Activated B cell treated with CpG ODN at 0.5 μM for 24 hours (primary cell): ENCODE measurements at regions not wholly inside any gene's neighbourhood (a gene's known extent, or its start where the extent isn't known, plus 50 kb on each side); places are given as distances from the start of the nearest gene placed in this dataset.

ENCODE experiments used
- ATAC-seq: fragments of 200-7000 bp; cut with Tn5 transposase; one replicate; pipeline ENCODE4 v1.10.0; 2021; ENCODE audit warnings: low read depth, mild to moderate bottlenecking, moderate library complexity
- CTCF ChIA-PET: fragments of 350-600 bp; sonication (Branson Sonifier 250); formaldehyde crosslinking; loops from one replicate; lab custom pipeline; 2021; ENCODE audit warnings: antibody characterized with exemption; lab: Charles Lee
- POLR2A ChIA-PET: fragments of 350-600 bp; sonication (Branson Sonifier 250); formaldehyde crosslinking; loops from one replicate; lab custom pipeline; 2021; ENCODE audit warnings: antibody characterized with exemption; lab: Charles Lee
- DNase-seq: peaks from one replicate; pipeline ENCODE4 v3.0.0; 2022
- H3K27ac Mint-ChIP-seq: one replicate; pipeline ENCODE4 v1.8.0; 2020; ENCODE audit warnings: mixed read lengths
- H3K27me3 Mint-ChIP-seq: one replicate; pipeline ENCODE4 v1.8.0; 2021; ENCODE audit warnings: mixed read lengths
- H3K36me3 Mint-ChIP-seq: one replicate; pipeline ENCODE4 v1.8.0; 2021; ENCODE audit warnings: low read depth, mixed read lengths
- H3K4me1 Mint-ChIP-seq: one replicate; pipeline ENCODE4 v1.8.0; 2021; ENCODE audit warnings: mixed read lengths
- H3K4me3 Mint-ChIP-seq: one replicate; pipeline ENCODE4 v1.8.0; 2020; ENCODE audit warnings: mild to moderate bottlenecking, mixed read lengths
- H3K9me3 Mint-ChIP-seq: one replicate; pipeline ENCODE4 v1.8.0; 2020; ENCODE audit warnings: mixed read lengths
- CTCF ChIP-seq: fragments of 200-600 bp; IDR thresholded peaks from one replicate; pipeline ENCODE4 v1.8.0; 2022; ENCODE audit warnings: antibody characterized with exemption, mild to moderate bottlenecking
- intact Hi-C: fragments of 100-400 bp; cut with micrococcal nuclease; formaldehyde crosslinking; loops from one replicate; pipeline ENCODE4 v1.15.1; 2024

- H3K9me3 Mint-ChIP-seq, result no peaks in the 10 kb centered on the region
- H3K27me3 Mint-ChIP-seq, result peaks cover 21% of the 10 kb centered on the region
- DNase-seq (no peak), ATAC-seq (no peak)
- no peaks in the 10 kb centered on the region for H3K4me1 Mint-ChIP-seq
- TF ChIP-seq CTCF, result no peak
- H3K27ac Mint-ChIP-seq, result no peak overlapping the region
- ChIA-PET POLR2A (no interaction called here), CTCF (no interaction called here)
- intact Hi-C loops, result no loop called here
- no peaks in the 10 kb centered on the region for H3K36me3 Mint-ChIP-seq
- no peak overlapping the region for H3K4me3 Mint-ChIP-seq
These were observed 98.5 kb downstream of the VEGFA start for GRCh38 chr6:43868467-43868866.

GRCh38 chr6:43867996-43868395, 98.0 kb downstream of the VEGFA start:
- DNase-seq, result no peak
- H3K27ac Mint-ChIP-seq, result no peak overlapping the region
- no peaks in the 10 kb centered on the region for H3K36me3 Mint-ChIP-seq
- ChIA-PET POLR2A (no interaction called here), CTCF (no interaction called here)
- H3K9me3 Mint-ChIP-seq, result no peaks in the 10 kb centered on the region
- TF ChIP-seq CTCF, result no peak
- intact Hi-C loops, result no loop called here
- no peaks in the 10 kb centered on the region for H3K4me1 Mint-ChIP-seq
- H3K27me3 Mint-ChIP-seq, result peaks cover 21% of the 10 kb centered on the region
- no peak for ATAC-seq
- H3K4me3 Mint-ChIP-seq, result no peak overlapping the region

DNA sequence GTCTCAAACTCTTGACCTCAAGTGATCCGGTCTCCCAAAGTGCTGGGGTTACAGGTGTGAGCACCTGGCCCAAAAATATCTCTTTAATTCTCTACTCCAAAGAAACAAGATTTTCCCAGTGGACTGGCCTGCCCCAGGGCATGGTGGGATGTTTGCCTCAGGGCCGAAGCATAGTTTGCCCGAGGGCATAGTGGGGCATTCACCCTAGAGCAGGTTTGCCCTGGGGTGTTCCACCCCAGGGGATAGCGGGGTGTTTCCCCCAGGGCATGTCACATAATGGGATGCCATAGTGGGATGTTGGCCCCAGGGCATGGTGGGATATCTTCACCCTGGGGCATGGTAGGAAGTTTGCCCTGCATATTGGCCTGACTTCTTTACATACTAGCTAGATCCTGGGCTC, 97.2 kb downstream of the VEGFA start:
- Mint-ChIP-seq H3K36me3 (no peaks in the 10 kb centered on the region), H3K27me3 (peaks cover 19% of the 10 kb centered on the region), H3K27ac (no peak overlapping the region), H3K4me3 (no peak overlapping the region), H3K4me1 (no peaks in the 10 kb centered on the region), H3K9me3 (no peaks in the 10 kb centered on the region)
- intact Hi-C loops, result no loop called here
- no peak for DNase-seq
- no peak for TF ChIP-seq CTCF
- no peak for ATAC-seq
- ChIA-PET CTCF (no interaction called here), POLR2A (no interaction called here)

DNA sequence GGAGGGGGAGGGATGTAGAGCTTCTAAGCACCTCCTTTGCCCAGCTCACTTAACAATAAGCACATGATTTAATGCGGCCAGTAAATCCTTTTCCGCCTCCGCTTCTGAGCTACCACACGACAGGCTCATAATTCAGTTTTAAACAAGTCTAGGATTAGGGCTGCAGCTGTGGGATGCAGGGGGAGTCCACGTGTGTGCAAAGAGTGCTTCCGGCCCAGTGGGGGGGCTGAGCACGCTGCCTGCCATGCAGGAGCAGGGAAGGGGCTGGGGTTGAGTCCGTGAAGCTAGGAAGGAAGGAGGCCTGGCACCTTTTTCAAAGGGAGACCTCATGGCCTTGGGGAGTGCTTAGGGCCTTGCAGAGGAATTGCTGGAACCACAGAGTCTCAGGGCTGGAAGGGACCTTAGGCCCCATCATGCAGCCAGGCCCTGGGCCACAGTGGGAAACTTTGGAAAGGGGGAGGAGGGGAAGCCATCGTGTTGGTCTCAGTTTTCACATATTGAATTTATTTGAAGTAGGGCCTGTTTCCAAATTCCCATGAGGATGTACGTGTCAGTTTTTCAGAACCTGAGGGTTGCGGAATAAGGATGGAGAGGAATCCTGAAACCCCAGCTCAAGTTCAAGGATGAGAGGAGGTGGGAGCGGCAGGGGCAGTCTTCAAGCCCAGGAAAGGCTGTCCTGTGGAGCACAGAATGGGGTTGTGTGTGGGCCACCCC, 96.1 kb downstream of the VEGFA start:
- no peak overlapping the region for H3K27ac Mint-ChIP-seq
- ChIA-PET POLR2A (no interaction called here), CTCF (no interaction called here)
- peaks cover 19% of the 10 kb centered on the region for H3K27me3 Mint-ChIP-seq
- DNase-seq (no peak), ATAC-seq (no peak)
- no peaks in the 10 kb centered on the region for H3K36me3 Mint-ChIP-seq
- no peak overlapping the region for H3K4me3 Mint-ChIP-seq
- H3K9me3 Mint-ChIP-seq, result no peaks in the 10 kb centered on the region
- no peak for TF ChIP-seq CTCF
- no peaks in the 10 kb centered on the region for H3K4me1 Mint-ChIP-seq
- intact Hi-C loops, result no loop called here

GRCh38 chr6:43865086-43865485, 95.1 kb downstream of the VEGFA start:
- no peak for DNase-seq
- H3K4me3 Mint-ChIP-seq, result no peak overlapping the region
- peaks cover 15% of the 10 kb centered on the region for H3K27me3 Mint-ChIP-seq
- no peak overlapping the region for H3K27ac Mint-ChIP-seq
- H3K36me3 Mint-ChIP-seq, result no peaks in the 10 kb centered on the region
- no peaks in the 10 kb centered on the region for H3K4me1 Mint-ChIP-seq
- ChIA-PET CTCF (no interaction called here), POLR2A (no interaction called here)
- ATAC-seq, result no peak
- intact Hi-C loops, result no loop called here
- H3K9me3 Mint-ChIP-seq, result no peaks in the 10 kb centered on the region
- TF ChIP-seq CTCF, result no peak
